ENCODE measurements at regions not wholly inside any gene's neighbourhood (a gene's known extent, or its start where the extent isn't known, plus 50 kb on each side); places are given as distances from the start of the nearest gene placed in this dataset.

DNA sequence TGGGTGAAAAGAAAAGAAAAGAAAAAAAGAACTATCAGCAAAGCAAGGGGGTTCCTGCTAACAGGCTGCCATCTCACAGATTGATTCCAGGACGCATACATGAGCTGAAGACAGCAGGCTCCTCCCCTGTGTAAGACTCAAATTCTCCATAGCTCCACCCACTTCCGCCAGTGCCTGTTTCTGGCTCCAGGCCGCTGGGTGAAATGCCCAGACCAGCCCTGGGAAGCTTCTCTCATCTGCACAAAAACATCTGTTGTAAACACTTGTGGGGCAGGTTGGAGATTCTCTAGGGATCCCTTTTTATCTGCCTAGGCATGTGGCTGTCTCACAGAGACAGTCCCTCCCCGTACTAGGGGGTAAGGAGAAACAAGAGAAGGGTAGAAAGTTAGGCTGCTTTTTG lies 1054.4 kb upstream of the SPRY2 start:
- Histone ChIP-seq H3K4me3 (ENCODE audit: low read length in 3 of 3) (no peak overlapping the region), H3K27me3 (ENCODE audit: control insufficient read depth in 3 of 3, insufficient read depth in 3 of 3, low read length in 3 of 3) (no peaks in the 10 kb centered on the region), H3K9ac (ENCODE audit: low read depth in 1 of 3, low read length in 3 of 3) (no peak overlapping the region), H3K9me3 (ENCODE audit: control insufficient read depth in 3 of 3, low read length in 3 of 3) (no peaks in the 10 kb centered on the region), H3K27ac (ENCODE audit: low read depth, low read length) (no peak overlapping the region), H3K36me3 (ENCODE audit: control insufficient read depth in 3 of 3, insufficient read depth in 3 of 3, low read length in 3 of 3) (no peaks in the 10 kb centered on the region), H3K4me1 (ENCODE audit: control insufficient read depth in 3 of 3, insufficient read depth in 3 of 3, low read length in 3 of 3) (no peaks in the 10 kb centered on the region)

DNA sequence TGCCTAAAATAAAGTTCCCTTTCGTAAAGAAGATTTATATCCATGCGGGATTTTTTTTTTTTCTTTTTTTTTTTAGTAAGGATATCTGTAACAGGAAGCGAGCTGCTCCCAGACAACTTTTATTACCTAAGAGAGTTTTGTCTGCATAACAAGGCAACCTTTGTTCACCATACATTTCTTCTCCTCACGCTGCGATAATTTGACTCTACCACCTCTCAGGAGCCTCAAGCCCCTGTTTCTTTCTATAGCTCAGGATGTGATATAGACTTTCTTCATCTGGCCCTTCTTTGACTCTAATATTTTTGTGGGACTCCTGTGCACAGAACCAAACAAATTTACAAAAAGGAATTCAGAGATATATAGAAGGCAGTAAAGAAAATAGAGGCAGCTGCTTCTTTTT lies 1053.7 kb upstream of the SPRY2 start:
- Histone ChIP-seq H3K27me3 (ENCODE audit: control insufficient read depth in 3 of 3, insufficient read depth in 3 of 3, low read length in 3 of 3) (no peaks in the 10 kb centered on the region), H3K4me1 (ENCODE audit: control insufficient read depth in 3 of 3, insufficient read depth in 3 of 3, low read length in 3 of 3) (no peaks in the 10 kb centered on the region), H3K9ac (ENCODE audit: low read depth in 1 of 3, low read length in 3 of 3) (no peak overlapping the region), H3K27ac (ENCODE audit: low read depth, low read length) (no peak overlapping the region), H3K36me3 (ENCODE audit: control insufficient read depth in 3 of 3, insufficient read depth in 3 of 3, low read length in 3 of 3) (no peaks in the 10 kb centered on the region), H3K9me3 (ENCODE audit: control insufficient read depth in 3 of 3, low read length in 3 of 3) (no peaks in the 10 kb centered on the region), H3K4me3 (ENCODE audit: low read length in 3 of 3) (no peak overlapping the region)

DNA sequence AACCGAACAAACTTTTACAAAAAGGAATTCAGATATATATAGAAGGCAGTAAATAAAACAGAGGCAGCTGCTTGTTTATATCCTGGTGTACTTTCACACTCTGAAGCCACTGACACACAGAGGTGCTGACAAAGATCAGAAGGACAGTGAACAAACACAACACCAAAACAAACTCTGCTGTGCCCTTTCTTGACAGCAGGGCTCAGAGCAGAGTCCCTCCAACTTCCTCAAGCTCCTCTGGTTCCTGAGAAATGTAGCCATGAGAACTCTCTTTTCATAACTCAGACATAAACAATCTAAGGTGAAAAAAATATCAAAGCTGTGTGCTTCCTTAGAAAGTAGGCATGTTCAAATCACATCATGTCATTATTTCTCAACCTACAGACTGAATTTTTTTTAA lies 1052.8 kb upstream of the SPRY2 start:
- Histone ChIP-seq H3K36me3 (ENCODE audit: control insufficient read depth in 3 of 3, insufficient read depth in 3 of 3, low read length in 3 of 3) (no peaks in the 10 kb centered on the region), H3K27me3 (ENCODE audit: control insufficient read depth in 3 of 3, insufficient read depth in 3 of 3, low read length in 3 of 3) (no peaks in the 10 kb centered on the region)

DNA sequence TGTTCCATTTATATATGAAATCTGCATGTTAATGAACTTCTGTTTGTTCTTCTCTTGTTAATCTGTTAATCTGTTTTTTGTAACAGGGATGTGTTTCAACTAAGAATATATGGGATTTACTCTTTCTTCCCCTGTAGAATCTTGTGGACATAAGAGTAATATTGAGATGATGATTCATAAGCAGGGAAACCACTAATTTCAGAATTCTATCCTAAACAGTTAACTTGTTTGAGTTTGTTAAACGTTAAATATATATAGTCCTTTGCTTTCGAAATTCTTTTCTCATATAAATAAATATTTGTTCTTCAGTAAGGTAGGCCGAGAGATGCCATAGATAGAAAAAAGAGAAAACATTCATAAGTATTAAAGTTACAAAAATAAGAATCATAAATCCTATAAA lies 1052.2 kb upstream of the SPRY2 start:
- no peak overlapping the region for H3K27ac ChIP-seq (ENCODE audit: low read depth, low read length)
- no peaks in the 10 kb centered on the region for H3K27me3 ChIP-seq (ENCODE audit: control insufficient read depth in 3 of 3, insufficient read depth in 3 of 3, low read length in 3 of 3)
- no peak overlapping the region for H3K9ac ChIP-seq (ENCODE audit: low read depth in 1 of 3, low read length in 3 of 3)
- no peaks in the 10 kb centered on the region for H3K4me1 ChIP-seq (ENCODE audit: control insufficient read depth in 3 of 3, insufficient read depth in 3 of 3, low read length in 3 of 3)
- no peaks in the 10 kb centered on the region for H3K9me3 ChIP-seq (ENCODE audit: control insufficient read depth in 3 of 3, low read length in 3 of 3)
- no peak overlapping the region for H3K4me3 ChIP-seq (ENCODE audit: low read length in 3 of 3)
- no peaks in the 10 kb centered on the region for H3K36me3 ChIP-seq (ENCODE audit: control insufficient read depth in 3 of 3, insufficient read depth in 3 of 3, low read length in 3 of 3)

More for the DNA sequence above, 1052.8 kb upstream of the SPRY2 start:
- Histone ChIP-seq H3K4me3 (ENCODE audit: low read length in 3 of 3) (no peak overlapping the region), H3K9ac (ENCODE audit: low read depth in 1 of 3, low read length in 3 of 3) (no peak overlapping the region), H3K4me1 (ENCODE audit: control insufficient read depth in 3 of 3, insufficient read depth in 3 of 3, low read length in 3 of 3) (no peaks in the 10 kb centered on the region), H3K27ac (ENCODE audit: low read depth, low read length) (no peak overlapping the region), H3K9me3 (ENCODE audit: control insufficient read depth in 3 of 3, low read length in 3 of 3) (no peaks in the 10 kb centered on the region)

DNA sequence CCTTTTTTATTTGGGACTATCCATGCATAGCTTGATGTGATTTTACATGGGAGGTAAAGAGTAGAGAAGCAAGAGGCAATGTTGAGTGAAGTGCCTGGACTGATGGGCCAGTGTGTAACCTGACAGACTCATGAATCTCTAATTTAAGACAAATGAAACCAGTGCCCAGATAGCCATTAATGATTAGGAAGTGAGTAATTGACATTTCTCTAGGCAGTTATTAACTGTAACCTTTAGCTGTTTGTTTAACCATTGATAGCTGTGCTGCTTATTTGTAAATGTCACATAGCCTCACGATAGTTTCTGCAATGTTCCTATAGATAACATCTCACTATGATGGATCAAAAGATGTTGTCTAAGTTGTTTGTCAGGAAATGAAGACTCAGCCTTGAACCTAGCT lies 1047.5 kb upstream of the SPRY2 start:
- H3K27me3 ChIP-seq (ENCODE audit: control insufficient read depth in 3 of 3, insufficient read depth in 3 of 3, low read length in 3 of 3) = no peaks in the 10 kb centered on the region
- no peaks in the 10 kb centered on the region for H3K36me3 ChIP-seq (ENCODE audit: control insufficient read depth in 3 of 3, insufficient read depth in 3 of 3, low read length in 3 of 3)
- H3K4me3 ChIP-seq (ENCODE audit: low read length in 3 of 3) = no peak overlapping the region
- no peak overlapping the region for H3K9ac ChIP-seq (ENCODE audit: low read depth in 1 of 3, low read length in 3 of 3)
- H3K9me3 ChIP-seq (ENCODE audit: control insufficient read depth in 3 of 3, low read length in 3 of 3) = no peaks in the 10 kb centered on the region
- no peaks in the 10 kb centered on the region for H3K4me1 ChIP-seq (ENCODE audit: control insufficient read depth in 3 of 3, insufficient read depth in 3 of 3, low read length in 3 of 3)
- no peak overlapping the region for H3K27ac ChIP-seq (ENCODE audit: low read depth, low read length)

DNA sequence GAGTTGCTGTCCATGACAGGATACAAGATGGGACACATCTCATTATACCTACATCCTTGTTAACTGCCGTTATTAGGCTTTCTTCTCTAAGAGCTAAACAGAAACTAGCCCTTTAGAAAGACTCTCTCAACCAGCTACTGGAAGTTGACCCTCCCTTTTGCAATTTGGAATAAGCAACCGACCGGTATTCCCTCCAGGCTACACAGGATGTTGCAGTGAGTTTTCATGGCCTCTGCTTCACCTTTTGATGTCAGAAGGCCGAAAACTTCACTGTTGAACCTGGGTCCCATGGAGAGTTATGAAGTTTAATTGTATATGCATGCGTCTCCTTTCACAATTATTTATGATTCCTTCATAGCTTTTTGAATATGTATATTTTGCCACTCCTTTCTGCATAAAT lies 1042.5 kb upstream of the SPRY2 start:
- Histone ChIP-seq H3K9me3 (ENCODE audit: control insufficient read depth in 3 of 3, low read length in 3 of 3) (no peaks in the 10 kb centered on the region), H3K27me3 (ENCODE audit: control insufficient read depth in 3 of 3, insufficient read depth in 3 of 3, low read length in 3 of 3) (no peaks in the 10 kb centered on the region)

DNA sequence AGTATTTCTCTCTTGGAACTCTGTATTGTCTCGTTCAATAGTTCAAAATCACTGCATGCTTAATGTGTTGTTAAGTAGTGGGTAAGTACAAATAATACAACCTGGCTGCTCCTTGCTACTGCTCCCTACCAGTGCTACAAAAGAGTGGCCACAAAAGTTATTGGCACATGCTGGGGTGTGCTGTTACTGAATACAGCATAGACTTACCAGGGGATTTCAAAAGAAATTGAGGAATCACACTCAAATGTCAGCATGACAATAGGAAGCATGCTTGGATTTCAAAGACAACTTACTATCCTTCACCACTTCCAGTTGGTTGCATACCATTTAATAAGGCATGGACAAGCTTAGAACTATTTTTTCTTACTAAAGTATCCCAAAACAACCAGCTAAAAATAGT lies 1041.3 kb upstream of the SPRY2 start:
- Histone ChIP-seq H3K4me1 (ENCODE audit: control insufficient read depth in 3 of 3, insufficient read depth in 3 of 3, low read length in 3 of 3) (no peaks in the 10 kb centered on the region), H3K4me3 (ENCODE audit: low read length in 3 of 3) (no peak overlapping the region), H3K27me3 (ENCODE audit: control insufficient read depth in 3 of 3, insufficient read depth in 3 of 3, low read length in 3 of 3) (no peaks in the 10 kb centered on the region), H3K9me3 (ENCODE audit: control insufficient read depth in 3 of 3, low read length in 3 of 3) (no peaks in the 10 kb centered on the region), H3K36me3 (ENCODE audit: control insufficient read depth in 3 of 3, insufficient read depth in 3 of 3, low read length in 3 of 3) (no peaks in the 10 kb centered on the region), H3K27ac (ENCODE audit: low read depth, low read length) (no peak overlapping the region), H3K9ac (ENCODE audit: low read depth in 1 of 3, low read length in 3 of 3) (no peak overlapping the region)

More for the DNA sequence above, 1042.5 kb upstream of the SPRY2 start:
- no peak overlapping the region for H3K27ac ChIP-seq (ENCODE audit: low read depth, low read length)
- no peaks in the 10 kb centered on the region for H3K4me1 ChIP-seq (ENCODE audit: control insufficient read depth in 3 of 3, insufficient read depth in 3 of 3, low read length in 3 of 3)
- no peak overlapping the region for H3K9ac ChIP-seq (ENCODE audit: low read depth in 1 of 3, low read length in 3 of 3)
- H3K4me3 ChIP-seq (ENCODE audit: low read length in 3 of 3) = no peak overlapping the region
- H3K36me3 ChIP-seq (ENCODE audit: control insufficient read depth in 3 of 3, insufficient read depth in 3 of 3, low read length in 3 of 3) = no peaks in the 10 kb centered on the region

DNA sequence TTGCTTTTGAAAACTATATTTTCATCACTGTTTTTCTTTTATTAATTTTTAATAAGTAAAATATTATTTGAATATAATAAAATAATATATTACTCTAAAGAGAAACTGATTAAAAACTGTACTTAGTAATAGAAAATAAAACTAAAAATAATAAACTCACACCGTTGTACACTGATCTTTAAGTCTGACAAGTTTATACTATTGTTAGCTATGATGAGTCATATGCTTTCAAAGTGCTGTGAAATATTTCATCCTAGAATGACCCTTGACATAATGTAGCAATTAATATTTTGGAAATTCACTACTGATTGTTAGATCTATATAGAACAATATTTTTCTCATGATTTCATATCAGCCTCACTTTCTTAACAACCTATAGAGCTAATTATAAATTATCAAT lies 1040.6 kb upstream of the SPRY2 start:
- Histone ChIP-seq H3K27me3 (ENCODE audit: control insufficient read depth in 3 of 3, insufficient read depth in 3 of 3, low read length in 3 of 3) (no peaks in the 10 kb centered on the region), H3K9me3 (ENCODE audit: control insufficient read depth in 3 of 3, low read length in 3 of 3) (no peaks in the 10 kb centered on the region), H3K4me1 (ENCODE audit: control insufficient read depth in 3 of 3, insufficient read depth in 3 of 3, low read length in 3 of 3) (no peaks in the 10 kb centered on the region), H3K4me3 (ENCODE audit: low read length in 3 of 3) (no peak overlapping the region), H3K9ac (ENCODE audit: low read depth in 1 of 3, low read length in 3 of 3) (no peak overlapping the region), H3K36me3 (ENCODE audit: control insufficient read depth in 3 of 3, insufficient read depth in 3 of 3, low read length in 3 of 3) (no peaks in the 10 kb centered on the region), H3K27ac (ENCODE audit: low read depth, low read length) (no peak overlapping the region)

DNA sequence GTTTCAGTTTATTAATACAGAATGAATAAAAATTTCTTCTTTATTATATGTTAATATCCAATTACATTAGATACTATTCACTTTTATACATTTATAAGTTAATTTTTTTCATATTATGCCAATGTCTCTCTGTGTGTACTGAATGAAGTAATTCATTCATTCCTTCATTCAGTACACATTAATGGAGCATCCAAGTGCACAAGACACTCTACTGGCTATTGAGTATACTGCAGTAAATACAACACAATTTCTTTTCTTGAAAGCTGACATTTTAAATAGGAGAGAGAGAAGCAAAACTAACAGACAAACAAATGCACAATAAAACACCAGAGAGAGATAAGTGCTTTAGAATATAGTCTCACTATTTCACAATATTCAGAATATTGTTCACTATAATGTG lies 1038.3 kb upstream of the SPRY2 start:
- no peak overlapping the region for H3K4me3 ChIP-seq (ENCODE audit: low read length in 3 of 3)
- H3K36me3 ChIP-seq (ENCODE audit: control insufficient read depth in 3 of 3, insufficient read depth in 3 of 3, low read length in 3 of 3) = no peaks in the 10 kb centered on the region
- H3K9me3 ChIP-seq (ENCODE audit: control insufficient read depth in 3 of 3, low read length in 3 of 3) = no peaks in the 10 kb centered on the region
- H3K27me3 ChIP-seq (ENCODE audit: control insufficient read depth in 3 of 3, insufficient read depth in 3 of 3, low read length in 3 of 3) = no peaks in the 10 kb centered on the region
- no peak overlapping the region for H3K9ac ChIP-seq (ENCODE audit: low read depth in 1 of 3, low read length in 3 of 3)
- H3K27ac ChIP-seq (ENCODE audit: low read depth, low read length) = no peak overlapping the region
- no peaks in the 10 kb centered on the region for H3K4me1 ChIP-seq (ENCODE audit: control insufficient read depth in 3 of 3, insufficient read depth in 3 of 3, low read length in 3 of 3)

DNA sequence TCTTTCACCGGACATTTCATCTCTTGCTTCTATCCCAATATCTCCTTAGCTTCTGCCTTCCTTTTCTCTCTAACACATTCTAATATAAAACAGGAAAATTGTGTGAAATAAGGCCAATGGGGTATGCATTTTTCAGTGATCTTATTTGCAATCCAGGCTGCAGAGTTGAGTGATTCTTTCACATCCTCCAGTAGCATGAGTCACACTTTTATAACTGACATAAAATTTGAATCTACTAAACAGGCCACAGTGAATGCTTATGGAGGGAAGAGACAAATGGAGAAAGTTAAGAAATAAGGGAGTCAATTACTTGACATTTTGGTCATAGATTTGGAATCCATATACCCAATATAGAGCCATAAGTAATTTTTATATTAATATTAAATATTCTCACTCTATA lies 1037.0 kb upstream of the SPRY2 start:
- no peaks in the 10 kb centered on the region for H3K9me3 ChIP-seq (ENCODE audit: control insufficient read depth in 3 of 3, low read length in 3 of 3)
- H3K9ac ChIP-seq (ENCODE audit: low read depth in 1 of 3, low read length in 3 of 3) = no peak overlapping the region
- H3K27ac ChIP-seq (ENCODE audit: low read depth, low read length) = no peak overlapping the region
- H3K27me3 ChIP-seq (ENCODE audit: control insufficient read depth in 3 of 3, insufficient read depth in 3 of 3, low read length in 3 of 3) = no peaks in the 10 kb centered on the region
- H3K4me3 ChIP-seq (ENCODE audit: low read length in 3 of 3) = no peak overlapping the region
- H3K36me3 ChIP-seq (ENCODE audit: control insufficient read depth in 3 of 3, insufficient read depth in 3 of 3, low read length in 3 of 3) = no peaks in the 10 kb centered on the region
- no peaks in the 10 kb centered on the region for H3K4me1 ChIP-seq (ENCODE audit: control insufficient read depth in 3 of 3, insufficient read depth in 3 of 3, low read length in 3 of 3)

DNA sequence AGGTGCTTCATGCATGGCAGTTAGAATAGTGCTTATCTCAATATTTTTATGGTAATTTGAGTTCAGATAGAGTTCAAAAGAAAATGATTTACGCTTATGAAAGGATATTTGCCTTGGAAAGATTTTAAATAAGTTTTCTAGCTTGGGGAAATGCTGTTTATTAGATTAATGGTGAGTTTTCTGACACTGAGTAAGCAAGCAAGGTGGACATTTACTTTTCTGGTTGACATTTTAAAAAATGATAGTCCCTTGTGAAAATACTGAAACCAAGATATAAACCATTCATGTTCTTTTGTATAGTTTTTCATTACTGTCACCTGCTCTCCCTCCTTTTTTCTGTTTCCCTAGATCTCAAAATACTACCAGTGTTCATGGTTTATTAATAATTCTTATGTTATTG lies 1034.8 kb upstream of the SPRY2 start:
- no peak overlapping the region for H3K9ac ChIP-seq (ENCODE audit: low read depth in 1 of 3, low read length in 3 of 3)
- H3K4me1 ChIP-seq (ENCODE audit: control insufficient read depth in 3 of 3, insufficient read depth in 3 of 3, low read length in 3 of 3) = no peaks in the 10 kb centered on the region
- H3K9me3 ChIP-seq (ENCODE audit: control insufficient read depth in 3 of 3, low read length in 3 of 3) = no peaks in the 10 kb centered on the region
- H3K4me3 ChIP-seq (ENCODE audit: low read length in 3 of 3) = no peak overlapping the region
- no peaks in the 10 kb centered on the region for H3K27me3 ChIP-seq (ENCODE audit: control insufficient read depth in 3 of 3, insufficient read depth in 3 of 3, low read length in 3 of 3)
- no peak overlapping the region for H3K27ac ChIP-seq (ENCODE audit: low read depth, low read length)
- no peaks in the 10 kb centered on the region for H3K36me3 ChIP-seq (ENCODE audit: control insufficient read depth in 3 of 3, insufficient read depth in 3 of 3, low read length in 3 of 3)
